Hematopoietic multipotent progenitor cell treated with erythropoietin and hydrocortisone succinate and interleukin-3 and kit ligand, for 4 days (in vitro differentiated cells): ENCODE measurements at regions not wholly inside any gene's neighbourhood (a gene's known extent, or its start where the extent isn't known, plus 50 kb on each side); places are given as distances from the start of the nearest gene placed in this dataset.
"Not testable (repeated sequence)": the region's sequence is repeated elsewhere in the genome, so short reads cannot be mapped to it uniquely, and the experiment has no call there.

ENCODE experiments used
- DNase-seq: peaks from one replicate; pipeline ENCODE4 v3.0.0-alpha.2; 2015

- DNase-seq: no peak
These were observed 1083.5 kb downstream of the PCDH7 start for GRCh38 chr4:31803526-31804195.

GRCh38 chr4:31807036-31807435, 1086.9 kb downstream of the PCDH7 start:
- DNase-seq: no peak

- DNase-seq: no peak
These were observed 1124.2 kb downstream of the PCDH7 start for GRCh38 chr4:31844350-31844749.

- DNase-seq: no peak
These were observed 1131.8 kb downstream of the PCDH7 start for GRCh38 chr4:31851946-31852345.

GRCh38 chr4:31877429-31877828, 1157.3 kb downstream of the PCDH7 start:
- no peak for DNase-seq

DNA sequence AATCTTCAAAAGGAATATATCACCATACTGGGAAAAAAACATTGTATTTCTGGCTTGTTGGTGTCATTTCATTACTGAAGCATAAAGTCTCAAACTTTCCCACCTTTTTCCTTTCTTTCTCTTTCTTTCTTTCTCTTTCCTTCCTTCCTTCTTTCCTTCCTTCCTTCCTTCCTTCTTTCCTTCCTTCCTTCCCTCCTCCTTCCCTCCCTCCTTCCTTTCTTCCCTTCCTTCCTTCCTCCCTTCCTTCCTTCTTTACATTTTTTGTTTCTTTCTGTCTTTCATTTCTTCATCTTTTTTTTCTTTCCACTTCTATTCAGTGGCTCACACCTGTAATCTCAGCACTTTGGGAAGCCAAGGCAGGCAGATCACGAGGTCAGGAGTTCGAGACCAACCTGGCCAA, 1160.7 kb downstream of the PCDH7 start:
- DNase-seq: not testable (repeated sequence)

DNA sequence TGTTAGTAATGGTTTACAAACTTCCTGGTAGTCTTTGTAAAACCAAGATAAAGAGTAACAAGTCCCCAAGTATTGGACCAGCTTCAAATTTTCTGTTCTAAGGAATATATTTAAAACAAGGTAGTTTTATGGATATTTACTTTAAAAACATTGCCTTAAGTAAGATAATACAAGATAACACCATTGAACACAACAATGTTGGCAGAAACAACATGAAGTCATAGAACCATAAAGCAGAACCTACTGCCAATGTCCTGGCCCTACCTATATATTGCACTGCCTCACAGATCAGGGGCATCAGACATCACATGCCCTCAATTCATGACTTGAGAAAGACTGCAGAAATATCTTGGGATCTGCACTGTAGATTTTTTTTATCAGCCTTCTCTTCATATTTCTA, 1176.2 kb downstream of the PCDH7 start:
- DNase-seq: no peak

GRCh38 chr4:31905363-31905762, 1185.2 kb downstream of the PCDH7 start:
- no peak for DNase-seq

GRCh38 chr4:31908261-31908660, 1188.1 kb downstream of the PCDH7 start:
- DNase-seq: no peak

DNA sequence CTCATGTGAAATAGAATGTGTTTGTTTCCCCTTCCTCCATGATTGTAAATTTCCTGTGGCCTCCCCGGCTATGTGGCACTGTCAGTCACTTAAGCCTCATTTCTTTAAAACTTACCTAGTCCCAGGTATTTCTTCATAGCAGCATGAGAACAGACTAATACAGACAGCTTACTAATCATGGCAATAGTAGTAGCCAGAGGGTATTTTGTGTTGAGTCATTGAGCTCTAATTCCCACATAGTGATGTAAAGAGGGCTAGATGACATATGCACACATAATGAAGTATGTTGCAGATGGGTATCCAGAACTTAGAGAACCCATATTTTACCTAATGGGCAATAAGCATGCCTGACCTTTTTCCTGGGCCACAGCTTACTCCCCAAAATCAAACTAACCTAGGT, 1197.2 kb downstream of the PCDH7 start:
- no peak for DNase-seq

- no peak for DNase-seq
These were observed 1198.7 kb downstream of the PCDH7 start for GRCh38 chr4:31918891-31919290.

DNA sequence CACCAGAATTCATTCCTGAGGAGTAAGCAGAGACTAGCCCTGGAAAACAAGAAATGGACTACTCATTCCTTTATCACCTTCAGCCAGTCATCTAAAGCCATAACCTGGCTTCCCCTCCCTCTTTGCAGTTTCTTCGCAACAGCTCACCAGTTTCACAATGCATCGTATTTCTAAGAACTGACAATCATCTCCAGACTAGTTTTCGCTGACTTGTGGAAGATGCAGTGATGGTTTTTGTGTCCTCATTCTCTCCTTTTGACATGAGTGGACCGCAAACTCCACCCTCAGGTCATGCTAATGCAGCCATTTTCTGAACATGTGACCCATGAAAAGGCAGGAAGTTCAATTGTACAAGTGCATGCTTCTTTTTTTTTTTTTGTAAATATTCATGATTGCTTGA, 1203.5 kb downstream of the PCDH7 start:
- no peak for DNase-seq

DNA sequence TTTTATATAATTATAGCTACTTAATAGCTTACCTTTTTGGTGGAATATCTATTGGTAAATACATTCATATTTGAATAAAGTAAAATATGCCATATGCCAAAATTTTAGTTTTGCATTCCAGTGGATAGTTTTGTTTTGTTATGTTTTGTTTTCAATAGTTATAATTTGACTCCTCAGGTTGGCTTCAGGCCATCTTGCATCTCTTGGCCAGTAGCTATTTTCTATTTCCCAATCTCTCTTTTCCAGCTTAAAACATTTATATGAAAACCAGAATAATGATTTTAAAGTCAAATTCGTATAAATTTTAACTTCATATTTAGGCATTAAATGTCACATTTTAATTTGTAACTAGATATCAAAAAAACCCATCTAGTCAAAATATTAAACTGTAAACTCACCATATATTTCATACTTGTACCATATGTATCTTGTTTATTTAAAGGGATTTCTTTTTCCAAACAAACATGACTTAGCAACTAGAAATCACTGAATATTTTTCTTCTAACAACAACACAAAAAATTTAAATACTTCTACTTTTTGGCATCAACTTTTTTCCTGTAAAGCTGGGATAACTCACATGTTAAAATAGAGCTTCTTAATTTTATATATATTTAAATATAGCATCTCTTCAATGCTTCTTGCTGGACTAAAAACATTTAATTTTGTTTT, 1209.6 kb downstream of the PCDH7 start:
- no peak for DNase-seq

GRCh38 chr4:31946456-31946855, 1226.3 kb downstream of the PCDH7 start:
- no peak for DNase-seq

DNA sequence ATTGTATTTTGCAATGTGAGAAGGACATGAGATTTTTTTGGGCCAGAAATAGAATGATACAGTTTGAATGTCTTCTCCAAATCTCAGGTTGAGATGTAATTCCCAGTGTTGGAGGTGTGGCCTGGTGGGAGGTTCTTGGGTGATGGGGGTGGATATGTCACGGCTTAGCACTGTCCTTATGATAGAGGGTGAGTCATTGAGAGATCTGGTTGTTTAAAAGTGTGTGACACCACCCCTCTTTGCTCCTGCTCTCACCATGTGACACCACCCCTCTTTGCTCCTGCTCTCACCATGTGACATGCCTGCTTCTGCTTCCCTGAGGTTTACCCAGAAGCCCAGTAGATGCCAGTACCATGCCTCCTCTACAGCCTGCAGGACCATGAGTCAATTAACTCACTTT, 1226.9 kb downstream of the PCDH7 start:
- DNase-seq: no peak

DNA sequence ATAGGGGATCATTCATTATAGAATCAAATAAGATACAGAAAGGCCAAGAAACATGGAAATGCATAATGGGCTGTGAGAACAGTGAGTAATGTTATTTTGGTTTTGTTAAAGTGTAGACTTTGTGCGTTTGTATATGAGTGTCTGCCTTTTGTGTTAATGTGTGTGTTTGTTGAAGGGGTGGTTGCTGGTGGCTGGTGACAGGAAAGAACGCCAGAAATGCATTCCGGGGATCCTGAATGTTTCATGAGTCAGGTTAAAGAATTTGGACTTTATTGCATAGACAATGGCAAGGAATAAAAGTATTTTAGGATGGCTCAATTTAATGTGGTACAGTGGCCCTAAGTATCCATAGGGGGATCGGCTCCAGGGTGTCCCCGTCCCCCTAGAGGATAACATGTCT, 1228.9 kb downstream of the PCDH7 start:
- DNase-seq: no peak

DNA sequence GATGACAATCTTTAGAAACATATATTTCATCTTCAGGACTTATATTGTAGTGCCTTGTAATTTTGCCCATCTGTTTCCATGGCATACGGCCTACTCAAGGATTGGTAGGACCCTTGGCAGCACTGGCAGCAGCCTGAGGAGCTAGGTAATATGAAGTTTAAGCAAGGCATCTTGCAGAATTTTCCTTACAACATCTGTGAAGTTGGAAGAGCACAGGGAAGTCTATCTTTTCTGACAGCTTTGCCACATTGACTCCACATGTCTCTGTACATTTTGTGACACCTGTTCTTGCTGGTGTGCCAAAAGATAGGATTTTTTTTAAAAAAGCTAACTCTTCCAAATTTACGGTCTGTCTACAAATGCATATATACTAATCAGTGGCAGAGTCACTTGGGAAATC, 1235.2 kb downstream of the PCDH7 start:
- DNase-seq: no peak

DNA sequence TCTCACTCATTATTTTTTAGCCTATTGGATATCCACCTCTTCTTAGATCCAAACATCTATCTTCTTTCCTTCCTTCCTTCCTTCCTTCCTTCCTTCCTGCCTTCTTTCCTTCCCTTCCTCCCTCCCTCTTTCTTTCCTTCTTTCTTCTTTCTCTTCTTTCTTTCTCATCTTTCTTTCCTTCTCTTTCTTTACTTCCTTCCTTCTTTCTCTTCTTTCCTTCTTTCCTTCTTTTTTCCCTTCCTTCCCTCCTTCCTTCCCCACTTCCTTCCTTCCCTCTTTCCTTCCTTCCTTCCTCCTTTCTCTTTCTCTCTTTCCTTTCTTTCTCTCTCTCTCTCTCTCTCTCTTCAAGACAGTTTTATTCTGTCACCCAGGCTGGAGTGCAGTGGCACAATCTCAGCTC, 1239.8 kb downstream of the PCDH7 start:
- no peak for DNase-seq

DNA sequence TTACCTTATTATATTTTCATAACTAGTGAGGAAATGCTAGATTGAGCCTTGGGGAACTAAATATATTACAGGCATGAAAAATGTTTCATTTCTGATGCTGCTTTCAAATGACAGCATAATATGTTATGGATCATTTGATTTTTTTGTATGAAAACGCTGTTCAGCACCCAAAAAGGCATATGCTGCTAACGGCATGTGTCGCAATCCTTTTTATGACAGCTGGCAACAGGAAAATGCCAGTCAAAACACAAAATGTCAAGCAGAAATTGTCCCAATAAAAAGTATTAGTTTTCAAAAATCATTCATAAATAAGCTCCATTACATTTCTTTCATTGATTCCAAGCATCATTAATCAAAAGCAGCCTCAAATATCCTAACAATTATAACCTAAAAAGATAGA, 1244.5 kb downstream of the PCDH7 start:
- DNase-seq: no peak

GRCh38 chr4:31968842-31969241, 1248.7 kb downstream of the PCDH7 start:
- no peak for DNase-seq

- no peak for DNase-seq
These were observed 1254.4 kb downstream of the PCDH7 start for GRCh38 chr4:31974490-31975002.

GRCh38 chr4:31979988-31980387, 1259.8 kb downstream of the PCDH7 start:
- DNase-seq: no peak

DNA sequence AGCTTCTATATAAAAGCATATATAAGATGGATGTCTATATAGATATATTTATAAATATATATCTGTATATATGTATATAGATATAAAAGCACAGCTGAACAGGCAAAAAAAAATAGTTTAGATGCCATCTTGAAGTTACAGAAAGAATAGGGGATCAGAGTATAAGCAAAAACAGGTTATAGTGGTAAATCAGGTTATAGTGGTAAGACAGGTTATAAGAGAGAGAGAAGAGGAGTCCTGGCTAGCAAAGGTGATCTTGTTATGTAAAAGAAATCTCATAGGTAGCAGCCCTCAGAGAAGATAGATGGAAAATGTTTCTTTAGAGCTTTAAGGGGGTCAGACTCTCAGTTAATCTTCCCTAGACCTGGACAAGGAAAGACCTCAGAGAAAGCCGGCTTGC, 1263.1 kb downstream of the PCDH7 start:
- DNase-seq: no peak

DNA sequence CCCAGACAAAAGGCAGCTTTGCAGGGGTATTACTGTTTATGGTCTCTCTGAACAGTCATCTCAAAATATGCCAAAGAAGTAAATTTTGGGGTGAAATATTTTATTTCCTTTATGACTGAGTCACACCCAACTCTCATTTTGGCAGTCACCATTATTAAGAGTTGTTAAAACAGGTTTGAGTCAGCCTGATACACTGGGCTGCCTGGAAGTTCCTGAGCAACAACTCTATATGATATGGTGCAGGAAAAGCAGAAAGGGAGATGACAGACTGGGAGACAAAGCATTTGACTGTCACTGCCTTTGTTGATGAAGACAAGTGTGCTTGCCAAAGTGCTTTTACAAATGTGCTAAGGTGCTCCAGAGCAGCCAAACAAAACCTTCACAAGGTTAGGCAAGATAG, 1263.5 kb downstream of the PCDH7 start:
- no peak for DNase-seq

GRCh38 chr4:31984872-31985271, 1264.7 kb downstream of the PCDH7 start:
- DNase-seq: no peak
